Activated T-cell treated with anti-CD3 and anti-CD28 coated beads for 4 hours (primary cell): ENCODE measurements at regions not wholly inside any gene's neighbourhood (a gene's known extent, or its start where the extent isn't known, plus 50 kb on each side); places are given as distances from the start of the nearest gene placed in this dataset.
"Not testable (repeated sequence)": the region's sequence is repeated elsewhere in the genome, so short reads cannot be mapped to it uniquely, and the experiment has no call there.

Experiments
- DNase-seq: peaks from one replicate; pipeline ENCODE4 v3.0.0-alpha.2; 2020

DNA sequence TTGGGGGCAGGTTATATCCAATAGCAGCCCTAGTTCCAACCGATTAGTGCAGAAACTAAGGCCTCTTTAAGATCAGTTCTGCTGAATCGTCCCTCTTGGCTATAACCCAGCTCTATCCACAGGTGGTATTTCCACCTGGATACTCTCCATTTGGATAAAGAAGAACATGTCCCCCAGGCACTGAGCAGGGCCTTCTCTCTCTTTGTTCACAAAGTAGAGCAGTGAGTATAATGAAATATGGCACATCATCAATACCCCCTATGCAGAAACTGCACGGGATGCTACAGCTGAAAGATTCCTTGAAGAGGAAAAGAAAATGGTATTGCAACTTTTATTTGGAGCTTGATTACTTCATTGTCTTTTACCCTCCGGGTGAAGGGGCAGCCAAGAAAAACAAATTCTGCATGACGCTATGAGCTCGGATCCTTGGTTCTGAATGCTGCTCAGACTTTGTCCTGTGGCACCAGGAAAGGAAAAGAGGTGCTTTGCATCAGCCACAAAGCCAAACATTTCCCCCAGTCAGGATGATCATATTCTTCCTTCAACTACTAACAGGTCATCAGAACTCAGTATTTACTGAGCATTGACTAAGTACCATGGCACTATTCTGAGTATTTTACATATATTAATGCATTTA lies 399.7 kb downstream of the NPIPA8 start:
- DNase-seq, result no peak

DNA sequence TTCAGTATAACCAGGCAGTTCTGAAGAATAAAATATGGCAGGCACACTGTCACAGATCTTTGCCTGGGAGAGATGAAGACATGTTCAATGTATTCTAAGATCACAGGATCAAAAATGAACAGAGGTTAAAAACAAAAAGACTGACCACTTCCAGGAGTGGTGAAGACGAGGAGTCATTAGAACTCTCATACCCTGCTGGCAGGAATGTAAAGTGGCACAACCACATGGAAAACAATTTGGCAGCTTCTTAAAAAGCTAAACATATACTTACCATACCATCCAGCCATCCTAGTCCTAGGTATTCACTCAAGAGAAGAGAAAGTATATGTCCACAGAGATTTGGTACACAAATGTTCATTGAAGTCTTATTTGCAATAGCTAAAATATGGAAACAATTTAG lies 406.3 kb downstream of the NPIPA8 start:
- no peak for DNase-seq

DNA sequence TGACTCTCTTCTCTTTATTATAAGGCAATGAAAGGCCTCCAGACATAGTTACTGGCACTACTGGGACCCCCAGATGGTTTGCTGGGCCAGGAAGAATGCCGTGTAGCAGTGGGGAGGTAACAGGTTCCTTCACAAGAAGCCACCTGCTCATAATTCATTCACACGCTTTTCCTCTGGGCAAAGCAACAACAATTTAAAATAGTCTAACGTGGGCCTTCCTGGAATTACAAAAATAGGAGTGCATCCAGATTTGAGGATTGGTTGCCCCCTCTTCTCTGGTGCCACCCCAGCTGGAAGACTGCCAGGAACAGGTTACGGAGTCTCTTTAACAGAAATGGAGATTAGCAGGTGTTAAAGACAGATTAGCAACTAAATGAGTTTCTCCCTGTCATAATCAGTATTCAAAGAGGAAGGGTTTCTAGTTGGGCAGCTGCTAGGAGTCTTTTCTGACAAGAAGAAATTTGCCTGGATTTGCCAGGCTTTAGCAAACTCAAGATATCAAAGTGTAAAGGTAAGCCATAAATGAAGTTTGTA lies 409.6 kb downstream of the NPIPA8 start:
- DNase-seq, result no peak

DNA sequence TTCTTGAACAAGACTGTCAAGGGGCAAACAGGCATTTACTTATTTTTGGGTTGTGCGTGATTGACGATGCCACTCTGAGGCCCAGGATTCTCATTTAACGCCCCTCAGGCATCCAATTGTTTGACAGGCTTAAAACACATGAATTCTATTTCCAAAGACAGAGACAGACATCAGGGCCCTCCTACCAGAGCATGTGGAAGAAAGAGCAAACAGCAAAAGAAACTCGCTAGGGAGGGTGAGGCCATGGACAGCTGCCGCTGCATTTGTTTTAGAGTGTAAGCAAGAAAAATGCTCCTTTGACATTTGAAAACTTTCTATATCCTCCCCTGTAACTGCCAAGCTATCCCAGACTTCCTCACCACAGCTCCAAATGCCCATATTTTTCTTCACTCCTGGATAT lies 410.1 kb downstream of the NPIPA8 start:
- no peak for DNase-seq

DNA sequence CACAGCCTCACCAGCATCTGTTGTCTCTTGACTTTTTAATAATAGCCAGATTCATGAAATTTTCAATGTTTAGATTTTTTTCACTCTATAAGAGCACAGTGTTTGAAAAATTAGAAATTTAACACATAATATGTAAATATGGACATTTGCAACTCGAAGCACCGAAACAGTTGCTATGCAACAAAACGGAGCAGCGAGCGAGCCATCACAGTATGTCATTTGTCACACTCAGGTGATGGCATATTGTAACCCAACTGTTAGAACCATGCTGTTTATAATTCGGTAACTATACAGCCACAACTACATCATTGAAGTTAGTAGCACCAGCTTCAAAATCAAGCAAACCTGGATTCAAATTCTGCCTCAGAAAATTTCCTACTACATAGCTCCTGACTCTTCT lies 410.8 kb downstream of the NPIPA8 start:
- no peak for DNase-seq

DNA sequence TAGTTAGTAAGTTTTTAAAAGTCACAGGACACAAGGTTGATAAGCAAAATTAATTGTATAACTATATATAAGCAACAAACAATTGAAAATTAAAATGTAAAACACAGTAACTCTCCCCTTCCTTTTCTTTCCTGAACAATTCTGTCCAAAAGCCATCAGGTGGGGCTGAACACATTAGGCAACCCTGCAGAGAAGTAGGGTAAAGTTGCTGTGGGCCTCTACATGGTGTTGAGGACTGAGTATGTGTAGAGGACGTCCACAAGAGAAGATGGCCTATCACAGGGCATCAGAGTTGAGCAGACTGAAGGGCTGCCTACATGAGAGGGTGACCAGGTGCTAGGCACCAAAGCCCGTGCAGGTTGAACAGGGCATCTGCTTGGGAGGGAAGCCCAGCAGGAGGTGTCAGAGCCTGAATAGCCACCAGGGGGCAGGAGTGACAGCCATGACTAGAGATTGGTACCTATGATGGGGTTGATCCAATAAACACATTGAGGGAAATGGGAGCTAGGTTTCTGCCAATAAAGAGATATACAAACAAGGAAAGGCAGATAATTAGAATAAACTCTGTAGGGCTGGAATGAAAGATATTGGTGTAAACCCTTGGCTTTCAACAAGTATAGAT lies 415.1 kb downstream of the NPIPA8 start:
- peak; percentile 21 for DNase-seq

DNA sequence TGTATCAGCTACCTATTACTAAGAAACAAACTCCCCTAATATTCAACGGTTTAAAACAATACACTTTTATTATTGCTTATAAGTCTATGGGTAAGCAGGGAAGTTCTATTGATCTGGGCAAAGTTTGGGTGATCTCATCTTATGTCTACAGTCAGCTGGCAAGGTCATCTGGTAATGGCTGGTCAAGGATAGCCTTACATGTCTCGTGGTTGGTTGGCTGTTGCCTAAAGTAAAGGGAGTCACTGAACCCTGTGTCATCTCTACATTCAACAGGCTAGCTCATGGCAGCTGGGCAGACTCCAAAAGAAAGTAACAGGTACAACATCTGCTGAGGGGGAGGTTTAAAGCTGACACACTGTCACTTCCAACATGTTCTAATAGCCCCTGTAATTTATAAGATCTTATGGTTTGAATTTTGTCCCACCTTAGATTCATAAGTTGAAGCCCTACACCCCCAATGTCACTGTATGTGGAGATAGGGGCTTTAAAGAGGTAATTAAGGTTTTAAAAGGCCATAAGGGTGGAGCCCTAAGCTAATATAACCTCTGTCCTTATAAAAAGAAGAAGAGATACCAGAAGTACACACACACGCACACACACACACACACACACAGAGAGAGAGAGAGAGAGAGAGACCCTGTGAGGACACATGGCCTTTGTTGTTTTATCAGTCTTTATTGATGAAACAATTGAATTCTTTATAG lies 419.1 kb downstream of the NPIPA8 start:
- DNase-seq, result no peak

DNA sequence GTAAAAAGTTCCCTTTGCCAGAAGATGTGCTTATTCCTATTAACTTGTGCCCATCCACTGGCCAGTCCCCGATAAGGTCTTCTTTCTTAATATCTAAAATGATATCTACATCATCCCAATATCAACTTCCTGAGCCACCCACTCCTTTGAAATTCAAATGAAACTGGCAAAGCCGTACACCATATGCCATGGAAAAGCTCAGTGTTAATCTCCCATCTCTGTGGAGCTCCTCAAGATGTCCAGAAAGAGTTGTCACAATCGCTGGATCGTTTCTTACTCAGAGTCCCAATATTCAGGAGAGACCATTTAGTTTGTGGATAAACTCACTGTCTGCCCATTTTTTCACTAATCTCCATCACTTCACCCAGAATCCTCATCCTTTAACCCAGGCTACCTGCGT lies 420.7 kb downstream of the NPIPA8 start:
- no peak for DNase-seq

DNA sequence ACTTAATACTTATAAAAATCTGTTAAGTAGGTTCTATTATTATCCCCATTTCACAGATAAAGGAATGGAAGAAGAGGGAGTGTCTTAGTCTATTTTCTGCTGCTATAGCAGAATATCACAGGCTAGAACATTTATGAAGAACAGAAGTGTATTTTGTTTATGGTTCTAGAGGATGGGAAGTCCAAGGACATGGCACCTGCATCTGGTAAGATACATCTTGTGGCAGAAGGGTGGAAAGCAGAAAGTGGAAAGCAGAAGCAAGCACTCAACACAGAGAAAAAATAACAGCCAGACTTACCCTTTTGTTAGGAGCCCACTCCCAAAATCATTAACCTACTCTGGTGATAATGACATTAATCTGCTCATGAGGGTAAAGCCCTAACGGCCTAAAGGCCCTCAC lies 422.4 kb downstream of the NPIPA8 start:
- no peak for DNase-seq

DNA sequence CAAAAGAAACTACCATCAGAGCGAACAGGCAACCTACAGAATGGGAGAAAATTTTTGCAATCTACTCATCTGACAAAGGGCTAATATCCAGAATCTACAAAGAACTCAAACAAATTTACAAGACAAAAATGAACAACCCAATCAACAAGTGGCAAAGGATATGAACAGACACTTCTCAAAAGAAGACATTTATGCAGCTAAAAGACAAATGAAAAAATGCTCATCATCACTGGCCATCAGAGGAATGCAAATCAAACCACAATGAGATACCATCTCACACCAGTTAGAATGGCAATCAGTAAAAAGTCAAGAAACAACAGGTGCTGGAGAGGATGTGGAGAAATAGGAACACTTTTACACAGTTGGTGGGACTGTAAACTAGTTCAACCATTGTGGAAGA lies 425.0 kb downstream of the NPIPA8 start:
- DNase-seq, result not testable (repeated sequence)

DNA sequence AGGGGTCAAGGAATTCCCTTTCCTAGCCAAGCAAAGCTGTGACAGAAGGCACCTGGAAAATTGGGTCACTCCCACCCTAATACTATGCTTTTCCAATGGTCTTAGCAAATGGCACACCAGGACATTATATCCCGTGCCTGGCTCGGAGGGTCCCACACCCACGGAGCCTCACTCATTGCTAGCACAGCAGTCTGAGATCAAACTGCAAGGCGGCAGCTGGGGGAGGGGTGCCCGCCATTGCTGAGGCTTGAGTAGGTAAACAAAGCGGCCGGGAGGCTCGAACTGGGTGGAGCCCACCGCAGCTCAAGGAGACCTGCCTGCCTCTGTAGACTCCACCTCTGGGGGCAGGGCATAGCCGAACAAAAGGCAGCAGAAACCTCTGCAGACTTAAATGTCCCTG lies 429.9 kb downstream of the NPIPA8 start:
- DNase-seq, result not testable (repeated sequence)

DNA sequence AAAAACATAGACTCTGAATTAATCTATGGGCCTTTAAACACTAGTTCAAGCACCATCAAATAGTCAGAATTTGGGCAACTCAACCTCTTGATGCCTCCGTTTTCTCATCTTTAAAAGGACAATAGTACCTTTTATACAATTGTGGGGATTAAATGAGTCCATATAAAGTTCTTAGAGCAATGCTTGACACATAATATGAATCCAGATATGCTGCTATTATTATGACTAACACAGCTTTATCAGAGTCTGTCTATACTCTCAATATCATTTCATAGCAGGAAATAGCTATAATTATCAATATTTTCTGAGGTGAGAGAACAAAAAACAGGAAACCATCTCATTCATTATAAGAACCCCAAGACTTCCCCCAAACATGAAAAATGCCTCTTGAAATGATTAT lies 430.5 kb upstream of the XYLT1 start:
- DNase-seq, result no peak

DNA sequence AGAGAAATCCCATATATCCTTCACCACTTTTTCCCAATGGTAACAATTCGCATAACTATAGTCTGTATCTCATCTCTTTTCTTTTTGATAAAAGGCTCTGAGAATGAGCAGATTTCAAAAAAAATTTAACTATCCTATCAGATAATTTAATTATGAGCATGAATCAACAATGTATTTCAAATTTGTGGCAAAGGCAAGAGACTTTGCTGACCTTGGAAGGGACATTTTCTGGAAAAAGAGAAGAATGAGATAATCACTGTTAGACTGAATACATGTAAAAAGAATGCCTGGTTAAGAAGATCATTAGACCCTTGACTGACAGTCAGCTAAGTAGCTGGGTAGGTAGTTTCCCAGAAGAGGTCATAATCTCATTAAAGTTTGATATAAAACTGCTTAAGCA lies 428.4 kb upstream of the XYLT1 start:
- DNase-seq, result no peak

DNA sequence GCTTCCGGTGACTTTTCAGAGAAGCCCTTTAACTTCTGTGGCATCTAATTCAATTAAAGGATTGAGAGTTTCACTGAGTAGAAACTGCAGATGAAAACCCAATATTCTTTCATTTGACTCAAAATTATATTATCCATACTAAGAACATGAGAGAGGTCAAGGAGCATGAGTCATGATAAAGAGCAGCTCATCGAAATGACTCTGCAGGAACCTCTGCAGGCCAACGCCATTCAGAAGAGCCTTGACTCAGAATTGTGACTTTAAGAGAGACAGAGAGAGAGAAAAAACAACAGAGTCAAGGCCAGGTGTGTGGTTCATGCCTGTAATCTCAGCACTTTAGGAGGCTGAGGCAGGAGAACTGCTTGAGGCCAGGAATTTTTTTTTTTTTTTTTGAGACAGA lies 417.2 kb upstream of the XYLT1 start:
- no peak for DNase-seq

DNA sequence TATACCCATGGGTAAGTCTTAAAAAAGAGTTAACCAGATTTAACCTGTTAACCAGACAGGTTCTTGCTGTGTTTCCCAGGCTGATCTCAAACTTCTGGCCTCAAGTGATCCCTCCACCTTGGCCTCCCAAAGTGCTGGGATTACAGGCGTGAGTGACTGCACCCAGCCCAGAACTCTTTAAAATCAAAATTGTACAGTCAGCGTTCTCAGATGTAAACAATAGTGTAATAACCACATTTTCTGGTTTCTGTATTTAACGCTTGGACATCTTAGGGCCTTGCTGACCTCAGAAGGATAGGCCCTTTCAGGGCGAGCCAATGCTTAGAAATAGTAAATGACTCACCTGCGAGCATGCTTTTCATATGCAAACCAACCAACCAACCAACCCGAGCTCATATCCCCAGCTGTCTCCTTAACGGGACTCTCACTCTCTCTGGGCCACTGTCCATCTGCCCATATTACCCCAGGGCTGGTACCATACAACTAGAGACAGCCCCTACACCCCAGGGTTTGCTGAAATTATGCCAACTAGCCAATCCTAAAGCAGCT lies 415.0 kb upstream of the XYLT1 start:
- DNase-seq, result no peak

DNA sequence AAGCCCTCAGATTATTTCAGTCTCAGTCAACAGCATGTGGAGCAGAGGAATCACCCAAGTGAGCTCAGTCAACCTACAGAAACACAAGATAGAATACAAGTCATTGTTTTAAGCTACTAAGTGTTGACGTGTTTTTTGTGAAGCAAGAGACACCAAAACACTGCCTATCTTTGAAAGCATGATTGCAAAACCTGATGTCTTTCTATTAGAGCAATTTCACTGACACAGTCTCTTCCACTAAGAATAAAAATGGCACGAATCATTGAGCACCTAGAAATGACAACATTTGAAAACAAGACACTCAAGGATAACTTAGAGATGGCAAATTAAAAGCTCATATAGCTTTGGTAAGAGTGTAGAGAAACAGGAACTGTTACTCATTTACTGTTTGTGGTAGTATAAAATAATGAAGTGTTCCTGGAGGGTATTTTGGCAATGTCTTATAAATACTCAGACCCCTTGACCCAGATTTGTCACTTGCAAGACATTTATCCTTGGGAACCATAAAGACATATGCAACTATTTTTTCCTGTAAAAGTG lies 407.1 kb upstream of the XYLT1 start:
- no peak for DNase-seq

DNA sequence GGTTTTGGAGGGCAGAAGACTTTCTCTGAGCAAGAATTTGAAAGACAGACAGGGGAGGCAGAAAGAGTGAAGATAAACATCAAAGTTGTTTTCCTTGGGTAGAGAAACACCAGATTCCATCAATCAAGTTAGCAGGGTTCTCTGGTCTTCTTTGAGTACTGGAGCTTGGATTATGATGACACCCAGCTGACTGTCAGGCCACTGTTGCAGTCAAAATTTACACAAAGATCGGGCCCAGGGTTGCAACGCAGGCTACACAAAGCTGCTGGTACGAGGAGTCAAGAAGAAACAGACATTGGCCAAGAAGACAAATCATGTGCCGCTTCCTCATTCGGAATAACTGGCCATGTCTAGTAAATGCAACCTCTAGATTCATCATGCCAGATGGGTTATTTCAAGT lies 396.2 kb upstream of the XYLT1 start:
- DNase-seq, result no peak

DNA sequence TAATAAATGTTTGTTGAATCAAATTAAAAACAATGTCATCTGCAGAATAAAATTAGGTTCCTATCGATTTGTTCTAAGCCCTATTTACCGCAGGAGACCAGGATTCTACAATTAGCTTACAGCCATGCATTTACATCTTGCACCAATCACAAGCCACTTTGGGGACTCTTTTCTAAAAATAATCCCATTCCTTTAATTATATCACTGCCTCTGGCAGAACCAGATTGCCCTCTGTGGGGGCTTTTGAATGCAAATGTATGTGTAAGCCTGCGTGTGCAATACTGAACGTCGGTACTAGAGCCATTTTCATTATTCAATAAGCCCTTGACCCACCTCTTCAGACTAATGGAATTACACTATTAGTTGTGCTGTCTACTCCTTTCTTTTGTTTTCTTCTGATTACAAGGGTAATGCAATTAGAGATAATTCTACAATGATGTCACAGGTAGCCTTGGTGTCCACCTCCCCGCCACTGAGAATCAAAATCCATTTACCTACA lies 391.3 kb upstream of the XYLT1 start:
- DNase-seq, result no peak

DNA sequence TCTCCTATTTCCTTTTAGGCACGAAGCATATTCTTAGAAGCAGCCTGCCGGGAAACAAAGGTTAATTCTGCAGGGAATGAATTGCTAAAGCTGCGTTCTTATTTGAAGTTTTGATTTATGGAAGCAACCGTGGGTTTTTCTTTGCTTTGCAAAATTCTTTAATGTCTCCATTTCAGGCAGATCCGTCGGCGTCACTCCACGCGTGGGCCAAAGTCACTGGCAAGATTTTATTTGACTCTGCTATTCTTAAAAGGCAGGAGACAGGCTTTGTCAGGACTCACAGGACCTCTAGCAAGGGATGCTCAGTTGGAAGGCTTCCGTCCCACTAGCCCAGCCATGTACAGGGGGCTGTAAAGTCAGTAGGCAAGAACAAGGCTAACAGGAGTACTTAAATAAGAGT lies 387.3 kb upstream of the XYLT1 start:
- no peak for DNase-seq

DNA sequence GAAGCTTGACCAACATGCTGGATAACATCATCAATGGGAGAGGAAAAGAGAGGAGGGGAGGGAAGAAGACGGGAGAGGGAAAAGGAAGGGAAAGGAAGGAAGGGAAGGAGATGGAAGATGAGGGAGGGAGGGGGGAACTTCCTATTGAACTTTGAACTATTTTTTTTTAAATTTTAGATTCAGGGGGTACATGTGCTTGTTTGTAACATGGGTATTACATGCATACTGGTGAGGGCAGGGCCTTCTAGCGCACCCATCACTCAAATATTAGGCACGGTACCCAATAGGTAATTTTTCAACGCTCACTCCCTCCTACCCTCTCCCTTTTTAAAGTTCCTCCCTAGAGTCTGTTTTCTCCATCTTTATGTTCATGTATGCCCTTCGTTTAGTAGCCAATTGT lies 383.2 kb upstream of the XYLT1 start:
- DNase-seq, result no peak

DNA sequence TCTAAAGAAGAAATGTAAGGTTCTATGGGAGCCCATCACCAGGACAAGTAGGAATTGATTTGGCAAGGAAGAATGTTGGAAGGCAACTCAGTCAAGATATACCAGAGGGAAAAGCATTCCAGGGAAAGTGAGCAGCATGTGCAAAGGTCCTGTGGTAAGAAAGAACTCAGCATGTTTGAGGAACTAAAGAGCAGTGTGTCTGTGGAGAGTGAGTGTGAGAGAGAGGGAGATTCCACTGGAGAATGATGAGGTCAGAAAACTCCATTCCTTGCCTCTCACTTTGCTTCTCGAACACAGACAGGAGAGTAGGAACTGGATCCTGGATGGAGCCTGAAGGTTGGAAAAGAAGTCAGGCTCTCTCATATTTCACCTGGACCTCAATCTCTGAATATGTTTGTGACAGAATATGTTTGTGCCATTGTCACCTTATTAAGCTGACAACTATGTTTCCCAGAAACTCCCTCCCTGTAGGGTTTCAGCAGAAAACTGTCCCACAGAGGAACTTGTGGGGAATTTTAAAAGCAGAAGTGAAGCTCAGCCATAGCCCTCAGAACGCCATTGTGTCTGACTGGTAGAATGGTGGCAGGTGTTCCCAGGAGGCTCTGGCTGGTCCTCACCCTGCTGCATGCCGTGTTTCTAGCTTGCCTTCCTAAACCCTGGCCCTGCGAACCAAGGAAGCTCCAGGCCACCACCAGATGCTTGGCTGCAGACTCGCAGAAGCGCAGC lies 382.4 kb upstream of the XYLT1 start:
- DNase-seq, result no peak

DNA sequence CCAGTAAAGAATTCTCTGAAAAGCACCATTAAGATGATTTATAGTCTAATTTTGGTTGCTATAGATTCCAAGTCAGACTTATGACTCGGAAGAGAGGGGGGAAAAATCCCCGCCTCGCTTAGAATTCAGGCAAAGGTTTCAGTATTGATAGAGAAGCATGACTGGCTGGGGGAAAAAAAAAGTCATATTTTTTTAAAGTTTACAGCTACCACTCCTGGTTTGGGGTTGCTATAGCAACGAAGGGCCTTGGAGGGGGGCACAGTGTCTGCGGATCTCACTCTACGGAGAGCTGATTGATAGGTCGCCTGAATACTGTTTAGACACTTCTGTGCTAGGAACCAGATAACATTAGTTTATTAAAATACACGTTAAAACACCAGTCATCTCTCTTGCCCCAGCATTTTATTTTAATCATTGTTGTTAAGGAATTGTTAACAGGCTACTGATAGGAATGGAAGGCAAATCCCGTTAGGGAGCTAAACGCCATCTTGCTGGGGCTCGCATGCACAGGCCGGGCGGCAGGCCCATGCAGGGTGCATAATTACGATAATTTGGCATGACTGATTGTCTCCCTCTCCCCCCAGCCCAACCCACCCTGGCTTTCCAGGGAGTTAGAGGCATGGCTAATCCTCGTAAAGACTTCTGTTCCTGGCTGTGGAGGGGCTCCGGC lies 380.0 kb upstream of the XYLT1 start:
- DNase-seq, result no peak
